ENCODE measurements at regions not wholly inside any gene's neighbourhood (a gene's known extent, or its start where the extent isn't known, plus 50 kb on each side); places are given as distances from the start of the nearest gene placed in this dataset.

DNA sequence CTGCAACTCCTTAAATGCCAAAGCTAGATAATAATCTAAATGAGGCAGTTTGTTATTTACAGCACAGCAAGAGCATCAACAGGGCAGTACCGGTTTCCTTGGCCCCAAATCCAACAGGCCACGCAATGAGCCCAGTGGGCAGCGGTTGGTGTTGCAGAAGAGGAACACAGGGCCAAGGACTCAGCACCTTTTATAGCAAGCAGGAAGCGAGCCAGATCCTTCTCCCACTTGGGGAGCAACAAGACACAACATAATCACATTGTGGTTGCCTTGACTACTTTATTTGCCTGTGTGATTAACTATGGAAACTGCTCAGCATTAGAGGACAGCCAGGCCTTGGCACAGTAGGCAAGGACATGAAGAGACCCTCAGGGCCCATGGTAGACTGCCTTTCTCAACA, 67.1 kb upstream of the HTR2A start:
- no peaks in the 10 kb centered on the region for H3K27me3 ChIP-seq (ENCODE audit: insufficient read depth, low read length, poor library complexity, severe bottlenecking)
- no peaks in the 10 kb centered on the region for H4K20me1 ChIP-seq (ENCODE audit: insufficient read depth, low read length, poor library complexity, severe bottlenecking)
- no peak overlapping the region for H3K4me3 ChIP-seq (ENCODE audit: low read length, poor library complexity, severe bottlenecking)
- no peak overlapping the region for H3K4me2 ChIP-seq (ENCODE audit: low read depth, low read length, poor library complexity, severe bottlenecking)
- H3K9me2 ChIP-seq (replicated peaks; ENCODE audit: low read depth, low read length): no peaks in the 10 kb centered on the region
- H3K79me2 ChIP-seq (ENCODE audit: insufficient read depth, low read length): no peaks in the 10 kb centered on the region
- no peak overlapping the region for H2AFZ ChIP-seq (ENCODE audit: low read length)
- H3K36me3 ChIP-seq (ENCODE audit: insufficient read depth, low read length): no peaks in the 10 kb centered on the region
- H3K9me3 ChIP-seq (ENCODE audit: insufficient read depth, low read depth, low read length): no peaks in the 10 kb centered on the region
- H3F3A ChIP-seq (ENCODE audit: low read depth): no peaks in the 10 kb centered on the region
- TF ChIP-seq EZH2phosphoT487 (IDR thresholded peaks at IDR 0.05; ENCODE audit: borderline replicate concordance): no peak
- TF ChIP-seq, protein P1, sequence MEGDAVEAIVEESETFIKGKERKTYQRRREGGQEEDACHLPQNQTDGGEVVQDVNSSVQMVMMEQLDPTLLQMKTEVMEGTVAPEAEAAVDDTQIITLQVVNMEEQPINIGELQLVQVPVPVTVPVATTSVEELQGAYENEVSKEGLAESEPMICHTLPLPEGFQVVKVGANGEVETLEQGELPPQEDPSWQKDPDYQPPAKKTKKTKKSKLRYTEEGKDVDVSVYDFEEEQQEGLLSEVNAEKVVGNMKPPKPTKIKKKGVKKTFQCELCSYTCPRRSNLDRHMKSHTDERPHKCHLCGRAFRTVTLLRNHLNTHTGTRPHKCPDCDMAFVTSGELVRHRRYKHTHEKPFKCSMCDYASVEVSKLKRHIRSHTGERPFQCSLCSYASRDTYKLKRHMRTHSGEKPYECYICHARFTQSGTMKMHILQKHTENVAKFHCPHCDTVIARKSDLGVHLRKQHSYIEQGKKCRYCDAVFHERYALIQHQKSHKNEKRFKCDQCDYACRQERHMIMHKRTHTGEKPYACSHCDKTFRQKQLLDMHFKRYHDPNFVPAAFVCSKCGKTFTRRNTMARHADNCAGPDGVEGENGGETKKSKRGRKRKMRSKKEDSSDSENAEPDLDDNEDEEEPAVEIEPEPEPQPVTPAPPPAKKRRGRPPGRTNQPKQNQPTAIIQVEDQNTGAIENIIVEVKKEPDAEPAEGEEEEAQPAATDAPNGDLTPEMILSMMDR (conservative IDR thresholded peaks at IDR 0.05; ENCODE audit: low read length): no peak
- no peaks in the 10 kb centered on the region for H3K4me1 ChIP-seq (ENCODE audit: insufficient read depth, low read length, poor library complexity, severe bottlenecking)
- H3K9ac ChIP-seq (ENCODE audit: low read depth, low read length, poor library complexity, severe bottlenecking): no peak overlapping the region

- Histone ChIP-seq H4K20me1 (ENCODE audit: insufficient read depth, low read length, poor library complexity, severe bottlenecking) (no peaks in the 10 kb centered on the region), H3K9me3 (ENCODE audit: insufficient read depth, low read depth, low read length) (no peaks in the 10 kb centered on the region), H3K4me2 (ENCODE audit: low read depth, low read length, poor library complexity, severe bottlenecking) (no peak overlapping the region)
Observed at GRCh38 chr13:46962281-46962941, 65.6 kb upstream of the HTR2A start.

DNA sequence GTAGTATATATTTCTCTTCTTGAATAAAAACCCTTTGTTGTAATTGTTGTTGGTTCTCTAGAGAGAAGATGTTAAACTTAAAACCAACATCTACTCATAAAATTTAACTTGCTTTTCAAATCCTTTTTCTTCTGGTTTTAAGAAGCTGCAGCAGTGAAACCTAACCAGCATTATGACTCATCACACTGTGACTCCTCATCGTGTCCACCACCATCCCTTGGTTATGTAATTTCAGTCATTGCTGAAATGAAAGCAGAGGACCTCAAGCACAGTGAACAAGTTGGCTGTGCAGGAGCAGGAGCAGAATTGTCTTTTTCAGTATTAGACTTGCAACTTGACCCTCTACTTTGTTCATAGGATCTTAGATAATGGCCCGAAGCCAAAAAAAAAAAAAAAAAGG, 64.9 kb upstream of the HTR2A start:
- Histone ChIP-seq H3K27me3 (ENCODE audit: insufficient read depth, low read length, poor library complexity, severe bottlenecking) (no peaks in the 10 kb centered on the region), H3K9ac (ENCODE audit: low read depth, low read length, poor library complexity, severe bottlenecking) (no peak overlapping the region), H2AFZ (ENCODE audit: low read length) (no peak overlapping the region), H3K4me3 (ENCODE audit: low read length, poor library complexity, severe bottlenecking) (no peak overlapping the region), H3K9me2 (replicated peaks; ENCODE audit: low read depth, low read length) (no peaks in the 10 kb centered on the region), H3K79me2 (ENCODE audit: insufficient read depth, low read length) (no peaks in the 10 kb centered on the region), H4K20me1 (ENCODE audit: insufficient read depth, low read length, poor library complexity, severe bottlenecking) (no peaks in the 10 kb centered on the region), H3K4me1 (ENCODE audit: insufficient read depth, low read length, poor library complexity, severe bottlenecking) (no peaks in the 10 kb centered on the region), H3F3A (ENCODE audit: low read depth) (no peaks in the 10 kb centered on the region), H3K4me2 (ENCODE audit: low read depth, low read length, poor library complexity, severe bottlenecking) (no peak overlapping the region), H3K9me3 (ENCODE audit: insufficient read depth, low read depth, low read length) (no peaks in the 10 kb centered on the region), H3K36me3 (ENCODE audit: insufficient read depth, low read length) (no peaks in the 10 kb centered on the region)
- TF ChIP-seq EZH2phosphoT487 (IDR thresholded peaks at IDR 0.05; ENCODE audit: borderline replicate concordance): no peak
- TF ChIP-seq, protein P1 (conservative IDR thresholded peaks at IDR 0.05; ENCODE audit: low read length): no peak

More at GRCh38 chr13:46962281-46962941, 65.6 kb upstream of the HTR2A start:
- H3K9ac ChIP-seq (ENCODE audit: low read depth, low read length, poor library complexity, severe bottlenecking): no peak overlapping the region
- no peaks in the 10 kb centered on the region for H3F3A ChIP-seq (ENCODE audit: low read depth)
- no peaks in the 10 kb centered on the region for H3K36me3 ChIP-seq (ENCODE audit: insufficient read depth, low read length)
- H3K4me1 ChIP-seq (ENCODE audit: insufficient read depth, low read length, poor library complexity, severe bottlenecking): no peaks in the 10 kb centered on the region
- no peak overlapping the region for H2AFZ ChIP-seq (ENCODE audit: low read length)
- H3K79me2 ChIP-seq (ENCODE audit: insufficient read depth, low read length): no peaks in the 10 kb centered on the region
- TF ChIP-seq, protein P1 (conservative IDR thresholded peaks at IDR 0.05; ENCODE audit: low read length): peak; percentile 74
- no peak for TF ChIP-seq EZH2phosphoT487 (IDR thresholded peaks at IDR 0.05; ENCODE audit: borderline replicate concordance)
- H3K9me2 ChIP-seq (replicated peaks; ENCODE audit: low read depth, low read length): no peaks in the 10 kb centered on the region
- H3K27me3 ChIP-seq (ENCODE audit: insufficient read depth, low read length, poor library complexity, severe bottlenecking): no peaks in the 10 kb centered on the region
- no peak overlapping the region for H3K4me3 ChIP-seq (ENCODE audit: low read length, poor library complexity, severe bottlenecking)

All from Loucy (cell line).